ENCODE measurements at regions not wholly inside any gene's neighbourhood (a gene's known extent, or its start where the extent isn't known, plus 50 kb on each side); places are given as distances from the start of the nearest gene placed in this dataset.

GRCh38 chr12:92506891-92507290, 195.9 kb upstream of the PLEKHG7 start:
- no peaks in the 10 kb centered on the region for H3K27me3 ChIP-seq (replicated peaks; ENCODE audit: insufficient read depth)
- intact Hi-C loops (cut with DNase I), result no loop called here
- no peak overlapping the region for H3K27ac ChIP-seq
- H3K9me3 ChIP-seq, result no peaks in the 10 kb centered on the region
- no peak overlapping the region for H3K4me3 ChIP-seq
- TF ChIP-seq POLR2AphosphoS5 (IDR thresholded peaks at IDR 0.05) (no peak), POLR2A (IDR thresholded peaks at IDR 0.05) (no peak), CTCF (IDR thresholded peaks at IDR 0.05) (no peak)
- 63% methylated on average over 3 of the region's 3 CpGs for WGBS
- no peak for DNase-seq (ENCODE audit: low spot score)
- no peaks in the 10 kb centered on the region for H3K36me3 ChIP-seq
- peaks cover 5% of the 10 kb centered on the region for H3K4me1 ChIP-seq (replicated peaks)

- no peaks in the 10 kb centered on the region for H3K9me3 ChIP-seq
- intact Hi-C loops (cut with DNase I), result no loop called here
- peaks cover 5% of the 10 kb centered on the region for H3K4me1 ChIP-seq (replicated peaks)
- WGBS, result 53% methylated on average over 2 of the region's 2 CpGs
- no peaks in the 10 kb centered on the region for H3K27me3 ChIP-seq (replicated peaks; ENCODE audit: insufficient read depth)
- H3K36me3 ChIP-seq, result no peaks in the 10 kb centered on the region
- H3K4me3 ChIP-seq, result no peak overlapping the region
- DNase-seq (ENCODE audit: low spot score), result no peak
- TF ChIP-seq POLR2A (IDR thresholded peaks at IDR 0.05) (no peak), POLR2AphosphoS5 (IDR thresholded peaks at IDR 0.05) (no peak), CTCF (IDR thresholded peaks at IDR 0.05) (no peak)
- peak overlapping the region in 1 of 2 donors; percentile 58 for H3K27ac ChIP-seq
These were observed 196.3 kb upstream of the PLEKHG7 start for GRCh38 chr12:92506460-92506859.

GRCh38 chr12:92505254-92506231, 197.2 kb upstream of the PLEKHG7 start:
- peak overlapping the region; percentile 58 to 59 for H3K27ac ChIP-seq
- intact Hi-C loops (cut with DNase I), result no loop called here
- no peak for TF ChIP-seq POLR2A (IDR thresholded peaks at IDR 0.05)
- TF ChIP-seq POLR2AphosphoS5 (IDR thresholded peaks at IDR 0.05), result no peak
- no peak for TF ChIP-seq CTCF (IDR thresholded peaks at IDR 0.05)
- H3K4me3 ChIP-seq, result no peak overlapping the region
- H3K9me3 ChIP-seq, result no peaks in the 10 kb centered on the region
- peaks cover 5% of the 10 kb centered on the region for H3K4me1 ChIP-seq (replicated peaks)
- WGBS, result 40% methylated on average over 12 of the region's 12 CpGs
- H3K27me3 ChIP-seq (replicated peaks; ENCODE audit: insufficient read depth), result no peaks in the 10 kb centered on the region
- no peaks in the 10 kb centered on the region for H3K36me3 ChIP-seq
- DNase-seq (ENCODE audit: low spot score), result no peak

GRCh38 chr12:92504594-92504981, 198.2 kb upstream of the PLEKHG7 start:
- DNase-seq (ENCODE audit: low spot score), result no peak
- TF ChIP-seq POLR2AphosphoS5 (IDR thresholded peaks at IDR 0.05) (no peak), CTCF (IDR thresholded peaks at IDR 0.05) (no peak), POLR2A (IDR thresholded peaks at IDR 0.05) (no peak)
- intact Hi-C loops (cut with DNase I), result no loop called here

More at GRCh38 chr12:92504594-92504981, 198.2 kb upstream of the PLEKHG7 start:
- Histone ChIP-seq H3K4me3 (no peak overlapping the region), H3K27ac (peak overlapping the region; percentile 58 to 59), H3K4me1 (replicated peaks) (peaks cover 5% of the 10 kb centered on the region), H3K27me3 (replicated peaks; ENCODE audit: insufficient read depth) (no peaks in the 10 kb centered on the region), H3K36me3 (no peaks in the 10 kb centered on the region), H3K9me3 (no peaks in the 10 kb centered on the region)
- 80% methylated on average over 5 of the region's 5 CpGs for WGBS
